ENCODE measurements at regions not wholly inside any gene's neighbourhood (a gene's known extent, or its start where the extent isn't known, plus 50 kb on each side); places are given as distances from the start of the nearest gene placed in this dataset.

DNA sequence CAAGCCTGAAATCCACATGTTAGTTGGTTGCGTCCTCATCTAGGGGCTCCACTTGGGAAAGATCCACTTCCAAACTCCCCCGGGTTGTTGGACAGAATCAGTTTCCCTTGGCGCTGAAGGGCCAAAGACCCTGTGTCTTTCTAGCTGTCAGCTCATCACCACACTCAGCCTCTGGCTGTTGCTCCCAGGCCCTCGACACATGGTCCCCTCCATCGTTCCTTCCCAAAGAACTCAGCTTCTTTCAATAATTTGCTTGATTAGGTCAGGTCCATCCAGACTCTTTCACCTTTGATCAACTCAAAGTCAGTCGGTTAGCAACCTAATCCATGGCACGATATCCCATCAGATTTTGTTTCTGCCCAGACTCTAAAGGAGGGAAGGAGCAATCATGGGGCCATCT, 254.8 kb upstream of the SULF2 start:
- TF ChIP-seq, protein P1, sequence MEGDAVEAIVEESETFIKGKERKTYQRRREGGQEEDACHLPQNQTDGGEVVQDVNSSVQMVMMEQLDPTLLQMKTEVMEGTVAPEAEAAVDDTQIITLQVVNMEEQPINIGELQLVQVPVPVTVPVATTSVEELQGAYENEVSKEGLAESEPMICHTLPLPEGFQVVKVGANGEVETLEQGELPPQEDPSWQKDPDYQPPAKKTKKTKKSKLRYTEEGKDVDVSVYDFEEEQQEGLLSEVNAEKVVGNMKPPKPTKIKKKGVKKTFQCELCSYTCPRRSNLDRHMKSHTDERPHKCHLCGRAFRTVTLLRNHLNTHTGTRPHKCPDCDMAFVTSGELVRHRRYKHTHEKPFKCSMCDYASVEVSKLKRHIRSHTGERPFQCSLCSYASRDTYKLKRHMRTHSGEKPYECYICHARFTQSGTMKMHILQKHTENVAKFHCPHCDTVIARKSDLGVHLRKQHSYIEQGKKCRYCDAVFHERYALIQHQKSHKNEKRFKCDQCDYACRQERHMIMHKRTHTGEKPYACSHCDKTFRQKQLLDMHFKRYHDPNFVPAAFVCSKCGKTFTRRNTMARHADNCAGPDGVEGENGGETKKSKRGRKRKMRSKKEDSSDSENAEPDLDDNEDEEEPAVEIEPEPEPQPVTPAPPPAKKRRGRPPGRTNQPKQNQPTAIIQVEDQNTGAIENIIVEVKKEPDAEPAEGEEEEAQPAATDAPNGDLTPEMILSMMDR (conservative IDR thresholded peaks at IDR 0.05), result no peak
- no peak for TF ChIP-seq EZH2 (IDR thresholded peaks at IDR 0.05; ENCODE audit: low read depth)
